GM21717 (cell line): ENCODE measurements at regions not wholly inside any gene's neighbourhood (a gene's known extent, or its start where the extent isn't known, plus 50 kb on each side); places are given as distances from the start of the nearest gene placed in this dataset.
"Not testable (repeated sequence)": the region's sequence is repeated elsewhere in the genome, so short reads cannot be mapped to it uniquely, and the experiment has no call there.

Source experiments
- ATAC-seq: cut with Tn5 transposase; IDR thresholded peaks from one replicate; pipeline ENCODE4 v1.9.1; 2021; ENCODE audit warnings: mild to moderate bottlenecking, moderate library complexity; ENCODE audit not compliant: unreplicated experiment

DNA sequence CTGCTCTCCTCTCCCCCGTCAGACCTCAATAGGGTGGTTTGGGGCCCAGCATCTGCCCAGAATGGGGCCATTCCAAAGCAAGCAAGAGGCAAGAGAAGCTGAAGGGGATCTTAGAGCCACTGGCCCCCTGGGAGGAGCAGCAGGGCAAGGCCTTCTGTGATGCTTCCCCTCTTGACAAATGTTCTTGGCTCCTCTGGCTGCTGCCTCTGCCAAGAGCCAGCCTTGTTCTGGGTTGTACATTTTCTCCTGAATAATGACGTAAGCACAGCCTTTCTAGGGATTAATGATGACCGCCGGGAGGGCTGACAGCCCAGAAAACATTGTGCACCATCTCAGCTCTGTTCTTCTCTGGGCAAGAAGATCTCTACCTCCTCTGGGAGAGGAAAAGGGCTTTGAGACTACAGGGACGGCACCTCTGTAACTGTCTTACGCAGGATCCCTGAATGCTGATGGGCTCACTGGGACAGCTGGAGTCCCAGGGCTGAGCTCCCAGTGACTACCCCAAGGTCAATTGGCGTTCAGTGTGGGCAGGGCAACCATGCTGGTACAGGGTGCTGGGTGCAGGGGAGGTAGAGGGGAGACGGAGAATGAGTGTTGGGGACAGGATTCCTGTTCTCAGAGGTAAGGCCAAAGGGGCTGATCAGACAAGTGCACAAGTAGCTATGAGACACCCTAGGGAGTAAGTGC lies 253.3 kb downstream of the FAM43A start:
- no peak for ATAC-seq

DNA sequence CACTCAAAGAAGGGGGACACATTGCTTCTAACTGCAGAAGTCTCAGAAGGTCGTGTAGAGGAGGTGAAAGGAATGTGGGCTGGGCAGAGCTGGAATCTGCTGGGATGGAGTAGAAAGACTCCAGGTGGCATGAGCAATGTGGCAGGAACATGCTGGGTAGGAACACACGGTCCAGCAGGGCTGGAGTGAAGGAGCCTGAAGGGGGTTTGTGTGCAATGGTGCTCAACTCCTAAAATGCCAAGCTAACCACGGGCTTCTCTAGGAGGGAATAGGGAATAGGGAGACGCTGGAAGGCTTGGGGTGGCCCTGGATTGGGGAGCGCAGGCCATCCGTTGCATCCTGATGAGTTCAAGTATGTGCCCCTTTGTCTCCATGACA lies 253.8 kb downstream of the FAM43A start:
- ATAC-seq, result no peak

DNA sequence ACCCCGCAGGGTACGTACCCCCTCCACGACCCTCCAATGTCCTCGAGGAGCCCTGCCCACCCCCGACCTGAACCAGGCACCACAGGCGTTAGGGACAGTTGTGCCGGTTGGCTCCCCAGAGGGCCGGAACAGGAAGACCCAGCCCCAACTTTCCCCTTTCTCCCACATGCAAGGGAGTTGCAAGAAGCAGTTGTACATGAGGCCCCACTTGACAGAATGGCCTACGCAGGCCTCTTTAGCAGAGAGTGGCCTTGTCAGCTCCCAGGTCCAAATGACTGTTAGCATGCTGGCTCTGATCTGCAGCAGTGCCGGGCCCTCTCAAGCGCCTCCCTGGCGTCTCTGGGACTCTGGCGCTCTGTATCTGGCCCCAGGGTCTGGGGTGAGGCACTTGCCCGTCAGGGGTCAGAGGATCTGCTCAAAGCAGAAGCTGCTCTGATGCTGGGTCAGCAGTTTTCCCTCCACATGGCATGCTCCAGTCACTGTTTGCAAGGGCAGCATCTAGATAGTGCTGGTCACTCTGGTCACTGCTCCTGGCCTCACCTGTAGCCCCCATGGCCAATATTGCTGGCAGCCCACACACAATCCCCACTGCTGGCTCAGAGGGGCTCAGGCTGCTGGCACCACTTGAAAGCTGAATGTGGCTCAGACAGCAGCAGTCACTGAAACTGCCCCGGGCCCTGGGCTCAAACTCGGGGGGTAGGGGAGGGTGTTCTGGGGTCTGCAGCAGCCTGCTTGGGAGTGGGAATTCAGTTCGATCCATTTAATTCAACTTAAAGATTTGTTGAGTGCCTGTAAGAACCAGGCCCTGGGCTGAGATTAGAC lies 254.5 kb downstream of the FAM43A start:
- ATAC-seq, result no peak

DNA sequence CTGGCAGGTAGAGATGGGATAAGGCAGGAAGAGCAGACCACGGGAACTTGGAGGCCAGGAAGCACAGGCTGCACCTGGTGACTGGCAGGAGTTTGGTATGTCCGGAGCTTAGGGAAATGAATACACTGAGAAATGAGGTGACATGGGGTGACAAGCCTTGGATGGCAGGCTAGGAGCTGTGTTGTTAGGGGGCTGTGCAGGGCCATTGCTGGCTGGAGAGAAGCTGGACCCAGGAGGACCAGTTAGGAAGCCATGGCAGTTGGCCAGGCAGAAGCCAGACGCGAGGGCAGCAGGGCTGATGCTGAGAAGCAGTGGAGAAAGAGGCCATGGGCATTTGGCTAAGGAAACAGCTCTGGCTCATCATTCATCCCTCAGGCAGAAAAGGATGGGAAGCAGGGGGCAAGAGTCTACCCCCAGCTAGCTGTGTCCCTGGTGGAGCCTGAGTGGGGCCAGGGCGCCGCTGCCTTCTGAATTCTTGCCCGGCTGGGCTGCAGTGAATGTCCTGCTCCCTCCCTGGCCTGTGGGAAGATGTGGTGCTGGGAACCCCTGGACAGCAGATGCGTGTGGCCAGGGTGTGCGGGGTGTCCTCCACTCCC lies 255.8 kb downstream of the FAM43A start:
- no peak for ATAC-seq

DNA sequence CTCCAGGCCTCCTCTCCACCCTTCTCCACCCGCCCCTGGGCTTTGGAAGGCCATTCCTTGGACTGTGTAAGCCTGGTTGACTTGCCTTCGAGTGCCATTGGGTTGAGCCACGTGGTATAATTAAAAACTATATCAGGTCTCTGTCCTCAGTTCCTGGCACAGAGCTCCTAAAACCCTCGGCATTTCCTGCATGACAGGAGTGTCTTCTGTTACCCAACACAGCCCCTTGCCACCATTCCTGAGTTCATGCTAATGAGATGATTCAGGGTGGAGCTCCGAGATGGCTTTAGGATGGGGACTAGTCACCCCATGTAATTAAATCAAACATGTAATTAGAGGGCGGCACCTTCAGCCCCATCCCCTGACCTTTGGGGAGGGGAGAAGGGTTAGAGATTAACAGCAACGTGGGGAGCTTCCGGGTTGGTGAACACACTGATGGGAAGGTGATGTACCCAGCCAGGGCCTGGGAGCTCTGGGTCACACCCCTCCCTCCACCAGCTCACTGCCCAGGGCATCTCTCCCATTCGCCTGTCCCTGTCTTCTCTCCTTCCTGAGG lies 256.4 kb downstream of the FAM43A start:
- ATAC-seq, result no peak

DNA sequence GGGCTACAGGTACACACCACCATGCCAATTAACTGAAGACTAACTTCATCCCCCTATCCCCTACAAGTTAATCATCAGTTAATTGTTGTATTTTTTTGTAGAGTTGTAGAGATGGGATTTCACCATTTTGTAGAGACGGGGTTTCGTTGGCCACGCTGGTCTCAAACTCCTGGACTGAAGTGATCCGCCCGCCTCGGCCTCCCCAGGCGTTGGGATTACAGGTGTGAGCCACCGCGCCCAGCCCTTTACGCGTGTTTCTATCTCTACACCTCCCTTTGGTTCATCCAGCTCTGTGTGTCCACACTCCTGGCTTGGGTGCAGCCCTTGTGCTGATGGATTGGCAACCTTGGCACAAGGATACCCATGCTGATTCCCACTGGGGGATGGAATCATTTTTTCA lies 258.8 kb downstream of the FAM43A start:
- no peak for ATAC-seq

DNA sequence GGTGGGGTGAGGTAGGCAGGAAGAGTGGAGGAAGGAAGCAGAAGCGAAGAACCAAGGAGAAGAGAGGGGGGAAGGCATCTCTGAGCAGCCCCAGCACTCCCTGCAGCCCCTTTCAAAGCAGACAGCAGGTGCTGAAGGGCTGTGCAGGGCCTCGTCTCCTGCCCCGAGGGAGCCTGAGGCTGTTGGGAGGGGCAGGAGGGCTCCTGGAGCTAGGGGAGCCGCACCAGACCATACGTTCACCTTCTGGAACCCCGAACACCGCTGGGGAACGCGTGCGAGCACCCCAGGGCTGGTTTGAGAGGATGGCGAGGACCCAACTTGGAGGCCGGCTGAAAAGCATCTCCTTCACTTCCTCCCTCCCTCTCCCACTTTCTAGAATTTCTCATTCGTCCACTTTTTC lies 259.8 kb downstream of the FAM43A start:
- no peak for ATAC-seq

DNA sequence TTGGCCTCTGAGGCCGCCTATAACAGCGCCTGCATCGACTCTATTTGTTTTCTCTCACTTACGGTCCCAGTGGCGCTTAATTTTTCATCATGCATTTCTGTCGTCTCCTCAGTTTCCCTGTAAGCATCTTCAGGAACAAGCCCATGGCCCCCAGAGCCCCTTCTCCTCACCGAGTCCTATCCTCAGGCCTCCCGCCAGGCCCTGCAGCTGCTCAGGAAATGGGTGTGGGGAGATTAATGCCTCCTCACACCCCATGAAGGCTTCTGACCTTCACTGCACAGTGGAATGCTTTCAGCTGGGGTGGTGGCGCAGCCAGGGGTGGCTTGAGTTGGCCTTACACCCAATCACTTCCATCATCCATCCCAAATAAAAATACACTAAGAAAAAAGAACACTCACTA lies 260.4 kb downstream of the FAM43A start:
- no peak for ATAC-seq

DNA sequence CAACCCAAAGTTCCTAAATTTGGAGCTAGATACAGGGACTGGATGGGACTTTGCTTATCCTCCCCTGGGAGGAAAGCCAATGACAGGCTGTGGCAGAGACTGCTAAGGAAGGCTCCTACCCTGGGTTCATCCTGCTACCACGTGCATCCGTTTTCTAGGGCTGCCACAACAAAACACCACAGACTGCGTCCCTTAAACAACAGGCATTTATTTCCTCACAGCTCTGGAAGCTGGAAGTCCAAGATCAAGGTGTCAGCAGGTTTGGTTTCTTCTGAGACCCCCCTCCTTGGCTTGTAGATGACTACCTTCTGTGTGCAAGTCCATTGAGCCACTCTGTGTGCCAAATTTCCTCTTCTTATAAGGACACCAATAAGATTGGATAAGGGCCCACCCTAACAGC lies 263.9 kb downstream of the FAM43A start:
- no peak for ATAC-seq

DNA sequence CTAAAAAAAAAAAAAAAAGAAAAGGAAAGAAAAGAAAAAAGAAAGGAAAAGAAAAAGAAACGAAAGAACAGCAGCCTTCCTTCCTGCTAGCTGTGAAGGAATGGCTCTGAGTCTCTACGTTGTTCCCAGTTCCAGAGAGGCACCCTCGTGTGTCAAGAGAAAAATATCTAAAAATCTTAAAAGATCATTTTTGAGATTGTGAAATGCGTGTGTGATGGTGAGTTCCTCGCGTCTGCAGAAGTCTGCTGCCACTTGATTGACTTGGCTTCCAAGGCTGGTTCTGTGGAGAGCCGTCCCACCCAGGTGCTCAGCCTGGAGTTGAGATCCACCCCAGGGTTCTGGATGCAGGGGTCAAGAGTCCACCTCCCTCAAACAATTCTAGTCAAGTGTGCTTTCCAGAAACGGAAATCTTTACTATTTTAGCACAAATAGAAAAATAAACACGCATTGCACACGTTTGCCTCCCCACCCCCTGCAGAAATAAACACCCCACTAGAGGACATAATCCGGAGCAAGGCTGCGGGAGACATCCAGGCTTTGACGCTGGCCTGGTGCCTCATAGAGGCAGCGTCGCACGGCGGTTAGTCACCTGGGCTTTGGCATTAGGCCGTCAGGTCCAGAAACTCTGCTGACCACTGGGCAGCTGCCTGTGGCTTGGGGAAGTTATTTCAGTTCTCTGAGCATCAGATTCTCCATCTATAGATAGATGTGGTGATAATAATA lies 265.4 kb downstream of the FAM43A start:
- ATAC-seq, result no peak

DNA sequence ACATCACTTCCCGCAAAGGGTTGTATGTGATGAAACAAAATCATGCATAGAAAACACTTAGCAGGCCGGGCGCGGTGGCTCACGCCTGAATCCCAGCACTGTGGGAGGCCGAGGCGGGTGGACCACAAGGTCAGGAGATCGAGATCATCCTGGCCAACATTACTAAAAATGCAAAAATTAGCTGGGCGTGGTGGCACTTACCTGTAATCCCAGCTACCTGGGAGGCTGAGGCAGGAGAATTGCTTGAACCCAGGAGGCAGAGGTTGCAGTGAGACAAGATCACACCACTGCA lies 265.9 kb downstream of the FAM43A start:
- ATAC-seq, result not testable (repeated sequence)

DNA sequence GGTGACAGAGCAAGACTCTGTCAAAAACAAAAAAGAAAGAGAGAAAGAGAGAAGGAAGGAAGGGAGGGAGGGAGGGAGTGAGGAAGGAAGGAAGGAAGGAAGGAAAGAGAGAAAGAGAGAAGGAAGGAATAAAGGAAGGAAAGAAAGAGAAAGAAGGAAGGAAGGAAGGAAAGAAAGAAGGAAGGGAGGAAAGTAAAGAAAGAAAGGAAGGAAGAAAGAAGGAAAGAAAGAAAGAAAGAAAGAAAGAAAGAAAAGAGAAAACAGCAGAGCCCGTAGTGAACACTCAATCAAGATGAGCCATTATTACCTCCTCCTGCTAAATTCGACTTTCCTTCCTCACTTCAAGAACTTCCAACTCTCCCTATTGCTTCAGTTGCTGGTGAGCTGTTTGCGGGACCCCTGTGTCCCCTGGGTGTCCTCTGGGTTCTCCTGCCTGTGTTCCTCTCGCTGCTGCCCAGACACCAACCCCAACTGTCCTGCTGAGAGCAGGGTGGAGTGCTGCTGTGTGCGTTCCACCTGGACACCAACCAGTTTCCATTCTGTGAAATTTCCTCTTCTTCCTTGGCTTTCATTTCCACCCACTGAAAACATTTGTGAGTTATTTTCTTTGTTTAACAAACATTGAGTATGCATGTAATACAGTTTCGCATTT lies 266.4 kb downstream of the FAM43A start:
- ATAC-seq, result no peak

DNA sequence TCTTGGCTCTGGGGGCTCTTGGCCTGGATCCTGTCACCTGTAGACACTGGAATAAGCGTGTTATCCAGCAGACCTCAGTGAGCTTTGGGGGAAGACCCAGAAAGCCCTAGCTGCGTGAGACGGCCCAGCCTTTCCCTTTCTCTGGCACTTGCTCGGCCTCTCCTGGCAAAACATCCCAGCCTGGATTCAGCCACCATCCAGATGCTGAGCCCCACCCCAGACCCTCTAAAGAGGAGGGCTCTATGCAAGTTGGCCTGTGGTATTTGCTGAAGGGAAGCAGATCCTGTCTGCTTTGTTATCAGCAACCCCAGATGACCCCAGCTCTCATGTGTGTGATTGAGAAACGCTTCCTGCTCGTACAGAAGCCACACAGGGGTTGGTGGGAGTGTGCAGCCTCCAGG lies 267.2 kb downstream of the FAM43A start:
- no peak for ATAC-seq

DNA sequence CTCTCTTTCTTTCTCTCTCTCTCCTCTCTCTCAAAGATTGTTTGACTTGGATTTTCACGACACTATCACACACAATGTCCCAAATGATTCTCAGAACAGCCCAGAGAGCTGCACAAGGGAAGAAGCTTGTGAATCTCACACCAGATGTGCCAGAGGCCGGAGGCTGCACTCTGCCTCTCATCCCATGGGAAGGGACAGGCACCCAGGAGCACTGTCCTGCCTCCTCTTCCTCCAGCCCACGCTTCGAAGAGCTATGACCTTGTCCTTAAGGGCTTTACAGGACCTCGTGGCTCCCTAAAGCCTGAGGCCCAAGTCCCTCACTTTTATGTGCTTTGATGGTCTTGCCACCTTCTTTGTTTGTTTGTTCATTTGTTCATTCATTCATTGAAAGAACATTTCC lies 267.6 kb downstream of the FAM43A start:
- ATAC-seq, result no peak

DNA sequence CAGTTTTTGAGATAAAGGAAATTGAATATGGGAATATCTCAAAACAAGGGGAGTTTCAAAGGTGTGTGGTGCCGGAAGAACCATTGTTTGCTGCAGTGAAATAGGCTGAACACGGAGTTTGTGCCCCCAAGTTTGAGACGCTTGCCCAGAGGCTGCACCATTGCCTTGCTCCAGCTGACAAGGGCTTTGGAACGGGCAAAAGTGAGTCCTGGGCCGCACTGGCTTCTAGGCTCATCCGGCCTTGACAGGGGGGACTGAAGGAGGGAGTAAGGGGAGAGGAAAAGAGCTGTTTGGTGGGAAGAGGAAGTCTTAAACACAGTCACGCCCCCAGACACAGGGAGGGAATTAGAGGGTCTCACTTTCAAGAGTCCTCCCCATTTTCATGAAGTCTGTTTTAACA lies 269.9 kb downstream of the FAM43A start:
- ATAC-seq, result no peak

DNA sequence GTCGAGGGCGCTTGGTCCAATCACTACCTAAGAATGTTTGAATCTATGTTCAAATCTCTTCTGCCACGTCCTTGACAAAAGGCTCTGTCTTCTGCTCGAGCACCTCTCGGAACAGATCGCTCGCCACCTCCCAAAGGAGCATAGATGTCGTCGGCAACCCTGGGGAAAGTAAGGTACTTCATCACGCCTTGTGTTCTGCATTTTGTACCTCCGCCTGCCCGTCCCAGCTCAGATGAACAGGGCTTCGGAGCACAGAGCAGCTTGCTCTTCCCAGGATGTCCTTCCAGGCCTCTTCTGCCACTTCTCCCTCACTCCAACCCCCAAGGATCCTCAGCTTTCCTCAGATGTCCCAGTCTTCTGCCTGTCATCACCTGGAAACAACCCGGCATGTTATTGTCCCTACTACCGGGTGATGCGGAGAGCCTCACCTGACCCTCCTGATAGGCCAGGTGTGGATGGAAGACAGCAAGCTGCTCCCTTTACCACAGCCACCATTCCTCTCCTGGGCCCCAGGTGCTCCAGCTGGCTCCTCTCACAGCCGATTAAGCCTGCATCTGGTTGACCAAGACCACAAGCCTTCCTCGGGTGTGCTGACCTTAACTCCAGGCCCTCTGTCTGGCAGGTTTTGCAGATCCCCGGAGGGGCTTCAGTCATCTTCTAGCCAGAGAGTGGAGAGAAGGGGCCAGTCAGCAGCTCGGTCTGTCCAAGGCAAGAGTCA lies 270.5 kb downstream of the FAM43A start:
- ATAC-seq, result no peak

DNA sequence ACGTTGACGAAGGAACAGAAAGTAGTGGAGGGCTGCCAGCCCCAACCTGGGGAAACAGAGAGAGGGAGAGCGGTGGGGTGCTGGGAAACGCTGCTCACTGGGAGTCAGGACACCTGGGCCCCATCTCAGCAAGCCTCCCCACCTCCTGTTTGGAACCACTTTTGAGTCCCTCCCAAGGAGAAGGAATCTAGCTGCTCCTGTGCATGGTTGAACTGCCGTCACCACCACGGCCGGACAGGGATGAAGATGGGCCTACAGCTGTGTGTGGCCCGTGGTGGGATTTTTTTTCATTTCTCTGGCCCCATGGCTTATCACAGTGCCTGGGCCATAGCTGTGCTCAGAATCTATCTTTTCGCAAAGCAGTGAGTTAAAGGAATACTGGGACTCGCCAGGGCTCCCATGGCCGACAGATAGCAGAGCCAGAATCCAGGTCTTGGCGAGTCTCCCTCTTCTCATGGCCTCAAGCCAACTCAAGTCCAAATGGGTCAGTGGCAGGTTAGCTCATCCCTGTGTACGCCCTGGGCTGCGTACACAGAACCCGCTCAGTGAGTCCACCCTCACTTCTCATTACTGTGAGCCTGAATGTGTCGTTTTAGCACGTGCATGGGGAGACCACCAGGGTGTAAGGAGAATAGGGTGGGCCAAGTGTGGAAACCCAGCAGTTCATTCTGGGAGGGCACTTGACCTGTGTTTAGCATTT lies 271.2 kb downstream of the FAM43A start:
- ATAC-seq, result no peak

DNA sequence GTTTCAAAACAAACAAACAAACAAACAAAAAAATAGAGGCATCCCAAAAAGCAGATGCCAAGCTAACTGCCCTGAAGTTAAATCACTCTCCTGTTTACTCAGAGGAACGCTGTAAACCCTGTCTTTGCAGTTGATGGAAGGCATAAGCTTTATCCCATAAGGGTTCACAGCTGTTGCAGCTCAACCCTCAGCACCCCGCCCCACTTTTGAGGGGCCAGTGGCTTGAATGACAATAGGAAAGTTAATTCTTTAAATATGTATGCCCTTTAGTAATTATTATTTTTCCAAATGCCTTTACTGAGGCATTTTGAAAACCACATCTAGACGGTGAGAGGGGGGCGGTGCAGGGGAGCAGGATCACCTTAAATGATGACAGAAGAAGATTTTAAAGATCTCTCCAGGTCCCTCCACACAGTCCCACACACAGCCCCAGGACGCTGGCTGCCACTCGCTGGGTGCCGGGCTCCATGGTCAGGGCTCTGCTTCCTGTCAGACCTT lies 272.1 kb downstream of the FAM43A start:
- ATAC-seq, result no peak

DNA sequence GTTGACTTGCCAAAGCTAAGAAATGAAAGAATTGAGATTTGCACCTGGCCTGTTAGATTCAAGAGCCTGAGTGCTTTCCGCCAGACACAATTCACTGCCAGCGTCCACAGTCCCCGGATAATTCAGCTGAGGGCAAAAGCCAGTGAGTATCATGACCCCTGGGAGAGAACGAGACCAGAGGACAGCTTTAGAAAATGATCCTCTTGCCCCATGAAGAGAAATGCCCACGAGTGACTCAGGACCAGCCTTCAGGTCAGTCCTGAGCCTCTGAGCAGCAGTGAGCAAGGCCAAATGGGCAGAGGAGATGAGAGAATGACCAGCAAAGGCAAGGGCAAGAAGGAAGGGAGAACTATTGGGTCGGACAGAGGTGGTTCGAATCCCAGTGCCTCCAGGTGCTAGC lies 273.5 kb downstream of the FAM43A start:
- no peak for ATAC-seq

DNA sequence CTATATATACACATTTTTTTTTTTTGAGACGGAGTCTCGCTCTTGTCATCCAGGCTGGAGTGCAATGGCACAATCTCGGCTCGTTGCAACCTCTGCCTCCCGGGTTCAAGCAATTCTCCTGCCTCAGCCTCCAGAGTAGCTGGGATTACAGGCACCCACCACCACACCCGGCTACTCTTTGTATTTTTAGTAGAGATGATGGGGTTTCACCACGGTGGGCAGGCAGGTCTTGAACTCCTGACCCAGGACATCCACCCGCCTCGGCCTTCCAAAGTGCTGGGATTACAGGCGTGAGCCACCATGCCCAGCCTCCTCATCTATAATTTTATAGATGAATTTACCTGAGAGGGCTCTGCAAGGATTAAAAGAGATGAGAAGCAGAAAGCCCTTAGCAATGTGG lies 274.0 kb downstream of the FAM43A start:
- ATAC-seq, result not testable (repeated sequence)
